GM21423 (cell line): ENCODE measurements at regions not wholly inside any gene's neighbourhood (a gene's known extent, or its start where the extent isn't known, plus 50 kb on each side); places are given as distances from the start of the nearest gene placed in this dataset.

Experiments used
- ATAC-seq: cut with Tn5 transposase; IDR thresholded peaks from one replicate; pipeline ENCODE4 v1.9.1; 2021; ENCODE audit warnings: mild to moderate bottlenecking, moderate library complexity; ENCODE audit not compliant: unreplicated experiment

DNA sequence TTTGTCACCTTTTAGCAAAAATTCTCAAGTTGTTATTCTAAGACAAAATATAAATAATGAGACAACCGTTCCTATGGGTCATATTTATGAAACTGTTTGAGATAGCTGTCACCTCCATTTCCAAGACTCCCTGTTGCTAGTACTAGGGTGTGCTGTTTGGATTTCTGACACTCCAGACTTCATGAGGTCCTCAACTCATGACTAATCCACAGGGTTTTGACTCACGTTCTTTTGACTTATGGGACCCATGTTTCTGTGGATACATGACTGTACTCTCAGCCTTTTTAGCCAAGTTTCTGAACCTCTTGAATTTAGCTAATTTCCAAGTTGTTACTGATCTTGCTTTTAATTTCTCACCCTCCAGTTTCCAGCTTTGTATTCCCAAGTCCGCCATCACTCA is 178.7 kb upstream of the FAM98A start:
- ATAC-seq, result no peak

DNA sequence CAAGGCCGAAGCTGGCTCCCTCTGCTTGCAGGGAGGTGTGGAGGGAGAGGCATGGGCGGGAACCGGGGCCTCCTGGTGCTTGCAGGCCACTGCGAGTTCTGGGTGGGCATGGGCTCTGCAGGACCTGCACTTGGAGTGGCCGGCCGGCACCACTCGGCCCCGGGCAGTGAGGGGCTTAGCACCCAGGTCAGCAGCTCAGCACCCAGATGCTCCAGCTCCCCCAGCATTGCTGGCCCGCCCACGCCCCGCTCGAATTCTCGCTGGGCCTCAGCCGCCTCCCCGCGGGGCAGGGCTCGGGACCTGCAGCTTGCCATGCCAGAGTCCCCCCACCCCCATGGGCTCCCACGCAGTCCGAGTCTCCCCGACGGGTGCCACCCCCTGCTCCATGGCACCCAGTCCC is 176.2 kb upstream of the FAM98A start:
- no peak for ATAC-seq

DNA sequence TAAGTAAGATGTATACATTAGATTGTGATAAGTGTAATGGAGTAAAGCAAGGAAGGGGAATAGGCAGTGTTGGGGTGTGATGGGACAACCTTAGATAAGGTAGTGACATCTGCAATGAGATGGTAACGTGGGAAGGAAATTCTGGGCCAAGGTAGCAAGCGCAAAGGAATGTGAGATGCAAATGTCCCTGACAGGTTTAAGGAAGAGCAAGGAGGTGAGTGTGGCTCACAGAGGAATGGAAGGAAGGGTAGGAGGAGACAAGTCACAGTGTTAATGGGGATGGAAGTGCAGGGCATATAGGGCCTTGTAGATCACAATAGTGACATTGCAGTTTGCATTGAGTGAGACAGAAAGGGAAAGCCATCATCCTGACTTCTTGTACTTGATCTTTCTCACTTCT is 170.9 kb upstream of the FAM98A start:
- ATAC-seq, result no peak

DNA sequence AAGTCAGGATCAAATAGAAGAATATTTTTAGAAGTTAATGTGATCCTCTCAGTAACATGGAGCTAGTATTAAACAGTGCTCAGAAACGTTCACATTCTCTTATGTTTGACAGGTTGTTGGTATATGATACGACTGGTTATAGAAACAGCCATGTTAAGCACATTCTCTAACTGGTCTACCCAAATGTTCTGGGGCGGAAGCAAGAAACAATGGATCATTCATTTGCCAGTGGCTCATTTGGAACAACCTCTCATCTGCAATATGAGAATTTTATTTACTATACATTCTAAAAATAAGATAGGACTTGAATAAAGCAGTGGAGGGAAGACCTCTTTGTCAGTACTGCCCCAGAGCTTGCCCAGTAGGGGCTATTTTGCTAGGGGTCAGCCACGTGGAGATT is 167.1 kb upstream of the FAM98A start:
- no peak for ATAC-seq

DNA sequence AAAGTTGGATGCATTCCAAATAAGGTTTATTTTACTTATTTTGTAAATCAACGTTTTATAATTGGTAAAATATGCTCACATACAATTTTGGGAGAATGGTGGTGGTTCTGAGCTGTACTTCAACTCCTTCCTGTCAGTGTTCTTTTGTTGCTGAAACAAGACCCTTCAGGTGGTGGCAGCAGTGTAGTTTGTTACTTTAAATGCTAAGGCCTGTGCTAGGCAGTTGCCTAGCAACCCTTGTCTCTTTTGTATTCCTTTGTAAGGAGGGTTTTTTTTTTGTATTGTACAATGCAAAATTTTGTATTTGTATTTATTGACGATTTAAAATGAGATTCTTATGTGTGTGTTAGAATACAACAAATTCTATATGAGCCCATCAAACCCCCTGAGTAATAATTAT is 166.0 kb upstream of the FAM98A start:
- ATAC-seq, result no peak

DNA sequence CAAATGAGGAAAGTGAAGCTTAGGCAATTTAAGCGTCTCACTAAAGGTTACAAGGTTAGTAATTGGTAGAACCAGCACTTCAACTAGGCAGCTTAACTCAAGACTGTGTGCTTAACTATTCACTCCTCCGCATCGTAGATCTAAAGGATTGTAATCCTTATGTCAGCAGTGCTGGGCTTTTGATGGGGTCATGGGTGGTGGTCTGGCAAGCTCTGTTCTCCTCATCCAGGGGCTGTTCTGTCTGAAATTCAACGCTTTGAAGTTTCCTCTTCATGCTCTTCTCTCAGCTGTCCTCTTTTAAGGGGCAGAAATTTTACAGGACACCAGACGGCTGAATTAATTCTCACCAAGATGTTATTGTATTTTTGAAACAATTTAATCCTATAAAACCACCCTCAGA is 165.5 kb upstream of the FAM98A start:
- ATAC-seq, result no peak

DNA sequence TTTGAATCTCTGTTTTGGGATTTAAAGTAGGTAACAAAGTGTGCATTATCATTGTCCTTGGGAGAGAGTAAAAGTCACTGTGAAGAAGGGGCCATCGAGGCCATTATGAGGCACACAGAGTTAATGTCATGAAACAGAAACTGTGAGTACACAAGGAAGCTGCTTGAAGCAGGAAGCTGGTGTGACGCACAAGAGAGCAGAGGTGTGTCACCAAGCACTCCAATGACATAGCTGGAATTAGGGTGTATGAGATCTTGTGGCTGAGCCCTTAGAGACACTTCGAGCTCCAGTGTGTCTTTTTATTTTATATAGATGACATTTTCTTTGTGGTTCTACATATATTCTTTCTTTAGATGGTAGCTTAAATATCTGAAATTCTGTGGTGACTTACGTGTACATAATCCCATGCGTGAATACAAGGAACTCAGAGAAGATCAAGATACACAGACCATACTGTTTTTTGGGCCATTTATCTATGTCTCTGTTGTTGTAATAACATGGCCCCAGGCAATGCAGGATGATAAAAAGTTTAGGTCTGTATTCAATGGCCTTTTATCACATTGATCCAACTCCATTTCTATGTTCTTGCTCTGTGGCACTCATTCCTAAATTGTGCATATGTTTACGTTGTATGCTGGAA is 164.7 kb upstream of the FAM98A start:
- no peak for ATAC-seq

DNA sequence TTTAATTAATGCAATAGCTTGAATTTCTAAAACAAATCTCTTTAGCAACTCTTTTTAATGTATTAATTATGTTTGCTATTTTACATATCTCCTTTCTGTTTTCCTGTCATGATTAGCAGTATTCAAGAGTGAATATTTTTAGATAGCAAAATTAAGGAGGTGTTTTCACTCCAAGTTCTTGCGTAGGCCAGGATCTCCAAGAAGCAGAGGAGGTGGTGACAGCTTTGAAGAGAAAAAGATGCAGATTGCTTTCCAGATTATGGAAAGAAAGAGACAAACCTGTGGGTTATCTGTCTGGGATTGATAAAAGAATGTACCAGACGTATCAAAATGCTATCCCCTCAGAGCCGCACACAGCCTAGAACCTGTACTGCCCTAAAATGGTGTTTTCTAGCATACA is 163.5 kb upstream of the FAM98A start:
- ATAC-seq, result no peak

DNA sequence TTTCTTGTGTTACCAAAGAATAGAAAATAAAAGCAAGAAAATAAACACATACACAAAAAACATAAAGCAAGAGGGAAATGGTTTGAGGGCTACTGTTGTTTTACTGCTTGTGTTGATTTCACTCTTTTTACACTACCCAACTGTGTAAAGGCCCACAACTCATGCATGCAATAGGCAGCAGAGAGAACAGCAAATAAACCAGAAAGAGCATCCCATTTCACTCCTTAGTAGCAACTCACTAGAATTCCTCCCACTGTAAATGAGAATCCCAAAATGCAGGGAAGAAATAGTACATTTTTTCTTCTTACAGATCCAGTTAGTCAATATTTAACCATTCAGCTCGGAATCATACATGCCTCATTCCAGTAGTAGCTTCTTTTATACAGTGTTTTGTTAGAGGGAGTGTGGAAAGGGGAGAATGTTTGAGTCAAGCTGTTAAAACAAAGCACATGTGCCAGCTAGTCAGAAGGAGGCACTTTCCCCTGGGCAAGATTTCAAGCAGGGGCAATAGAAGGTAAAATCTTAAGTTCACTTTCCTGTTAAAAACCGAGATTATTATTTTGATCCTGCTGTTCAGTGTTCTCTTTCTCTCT is 147.2 kb upstream of the FAM98A start:
- ATAC-seq, result no peak

DNA sequence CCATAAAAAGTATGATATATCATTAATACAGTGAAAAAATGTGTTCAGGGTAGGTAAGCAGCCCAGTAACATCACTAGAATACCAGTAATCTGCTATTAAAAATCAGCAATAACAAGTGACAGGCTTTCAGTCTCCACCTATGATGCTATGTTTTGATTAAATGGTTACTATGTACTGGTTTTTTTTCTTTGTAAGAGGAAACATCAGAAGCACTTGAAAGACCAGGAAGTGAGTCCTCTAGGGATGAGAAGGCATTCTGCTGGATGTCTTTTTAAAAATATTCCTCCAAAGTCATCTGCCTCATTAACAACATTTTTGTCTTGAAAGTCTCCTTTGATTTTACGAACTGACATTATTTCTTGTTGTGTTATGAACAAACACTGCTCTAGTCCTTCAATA is 136.0 kb upstream of the FAM98A start:
- no peak for ATAC-seq

DNA sequence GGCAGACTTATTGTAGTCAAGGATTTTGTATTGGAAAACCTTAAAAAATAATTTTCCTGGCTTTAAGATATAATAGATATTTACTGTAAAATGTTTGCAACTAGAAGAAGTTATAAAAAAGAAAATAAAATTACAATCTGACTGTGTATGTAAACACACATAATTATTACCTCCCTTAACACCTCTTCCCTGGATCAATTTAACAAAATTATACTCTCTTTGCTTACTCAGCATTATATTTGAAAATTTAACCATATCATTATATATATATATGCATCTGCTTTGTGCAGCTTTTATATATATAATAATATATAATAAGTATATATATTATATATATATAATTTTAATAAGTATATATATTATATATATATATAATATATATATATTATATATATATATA is 131.7 kb upstream of the FAM98A start:
- ATAC-seq, result no peak

DNA sequence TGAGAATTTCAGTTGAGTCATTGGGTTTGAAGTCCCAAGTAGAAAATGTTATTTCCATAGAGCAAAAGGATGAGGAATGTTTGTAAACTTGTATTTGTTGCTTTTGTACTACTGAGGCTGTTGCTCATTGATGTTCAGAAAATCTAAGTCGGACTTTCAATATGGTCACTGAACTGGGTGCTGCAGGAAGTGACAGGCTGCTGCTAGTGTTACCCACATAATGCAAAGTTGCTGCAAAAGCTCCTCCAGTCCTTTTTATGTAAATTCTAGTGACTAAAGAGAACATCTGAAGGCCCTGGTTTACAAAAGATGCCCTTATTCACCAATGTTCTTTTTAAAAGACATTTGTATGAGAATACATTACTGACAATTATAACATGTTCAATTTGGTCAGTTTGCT is 131.1 kb upstream of the FAM98A start:
- ATAC-seq, result no peak

DNA sequence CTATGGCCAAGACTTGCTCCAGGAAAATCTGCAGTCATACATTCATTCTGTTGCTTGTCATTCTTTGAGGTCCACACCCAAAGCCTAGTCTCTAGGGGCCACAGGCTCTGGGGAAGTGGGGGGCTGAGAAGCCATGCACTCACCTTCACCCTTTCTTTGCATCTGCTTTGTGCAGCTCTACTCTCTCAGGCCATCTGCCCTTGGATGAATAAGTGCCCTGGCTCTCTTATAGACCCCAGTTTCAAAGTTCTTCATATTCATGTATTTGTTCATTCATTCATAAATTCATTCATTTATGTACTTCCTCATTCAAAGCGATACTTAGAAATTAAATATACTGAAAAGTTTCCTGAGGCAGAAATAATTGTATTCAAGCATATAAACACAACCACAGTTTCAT is 130.3 kb upstream of the FAM98A start:
- ATAC-seq, result no peak

DNA sequence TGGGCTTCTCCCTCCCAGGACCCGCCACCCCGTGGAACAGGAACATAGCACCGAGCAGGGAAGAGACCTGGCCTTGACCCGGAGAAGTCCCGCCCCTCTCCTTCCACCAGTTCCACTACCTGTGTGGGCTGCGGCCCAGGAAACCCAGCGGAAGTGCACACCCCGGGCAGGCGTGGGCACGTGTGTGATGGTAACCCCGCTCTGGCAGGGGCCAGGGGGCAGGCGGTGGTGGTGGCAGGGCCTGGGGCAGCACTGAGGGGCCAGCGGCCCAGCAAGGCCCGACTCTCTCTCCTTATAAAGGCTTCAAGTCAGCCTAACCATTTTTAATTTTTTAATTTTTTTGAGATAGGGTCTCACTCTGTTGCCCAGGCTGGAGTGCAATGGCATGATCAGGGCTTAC is 129.0 kb upstream of the FAM98A start:
- no peak for ATAC-seq

DNA sequence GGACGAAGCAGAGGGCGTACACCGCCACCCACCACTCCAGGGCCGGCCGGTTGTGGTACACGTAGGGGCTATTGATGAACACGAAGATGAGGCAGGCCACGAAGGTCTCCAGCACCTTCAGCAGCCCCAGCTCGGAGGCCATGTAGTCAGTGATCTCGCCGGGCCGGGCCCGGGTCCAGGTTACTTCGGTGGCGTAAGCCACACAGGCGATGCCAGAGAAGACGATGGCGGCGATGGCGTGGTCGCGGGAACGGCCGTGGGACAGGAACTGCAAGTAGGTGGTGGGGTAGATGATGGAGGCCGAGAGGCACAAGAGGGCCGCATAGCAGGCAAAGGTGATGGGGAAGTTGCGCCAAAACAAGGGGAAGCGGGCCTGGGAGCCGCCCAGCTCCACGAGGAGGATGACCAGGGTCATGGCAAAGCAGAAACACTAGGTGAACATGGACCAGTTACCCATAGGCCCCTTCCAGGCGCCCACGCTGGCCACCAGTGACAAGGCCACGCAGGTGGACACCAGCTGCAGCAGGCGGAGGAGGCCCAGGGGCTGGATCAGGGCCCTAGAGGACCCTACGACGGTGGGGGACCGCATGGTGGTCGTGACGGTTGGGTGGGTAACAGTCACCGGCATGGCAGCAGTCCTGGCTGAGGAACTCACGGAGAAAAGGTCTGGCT is 128.4 kb upstream of the FAM98A start:
- ATAC-seq, result no peak

DNA sequence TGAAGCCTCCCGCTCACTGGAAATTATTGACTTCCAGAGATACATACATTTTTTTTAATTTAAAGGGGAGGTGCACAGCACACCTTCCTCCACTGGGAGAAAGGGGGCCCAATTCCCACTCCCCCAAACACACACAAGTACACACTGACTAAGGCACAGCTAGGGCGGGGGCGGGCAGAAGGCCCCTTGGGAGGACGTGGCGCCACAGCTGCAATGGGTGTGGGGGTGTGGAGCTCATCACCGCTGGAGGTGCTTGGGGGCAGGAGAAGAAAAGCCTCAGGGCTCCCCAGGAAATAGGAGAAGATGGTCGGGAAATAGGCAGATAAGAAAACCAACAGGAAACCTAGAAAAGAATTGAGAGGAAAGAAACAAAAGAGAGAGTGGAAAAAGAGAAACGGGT is 127.3 kb upstream of the FAM98A start:
- ATAC-seq, result no peak

DNA sequence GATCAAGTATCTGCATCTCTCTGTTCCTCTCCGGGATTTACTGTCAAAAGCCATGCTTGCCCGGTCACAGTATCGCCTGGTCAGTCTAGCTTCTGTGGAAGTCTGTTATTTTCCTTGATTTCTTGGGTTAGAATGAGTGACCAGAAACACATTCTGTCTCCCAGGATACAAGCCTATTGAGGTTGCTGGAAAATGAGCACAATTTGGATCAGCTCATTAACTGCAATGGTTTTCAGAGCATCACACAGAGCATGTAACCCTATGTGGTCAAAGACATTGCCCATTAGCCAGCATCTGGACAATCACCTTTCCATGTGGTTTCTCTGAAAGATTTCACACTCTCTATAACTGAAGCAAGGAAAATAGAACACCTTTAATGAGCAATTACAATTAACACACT is 124.2 kb upstream of the FAM98A start:
- no peak for ATAC-seq

DNA sequence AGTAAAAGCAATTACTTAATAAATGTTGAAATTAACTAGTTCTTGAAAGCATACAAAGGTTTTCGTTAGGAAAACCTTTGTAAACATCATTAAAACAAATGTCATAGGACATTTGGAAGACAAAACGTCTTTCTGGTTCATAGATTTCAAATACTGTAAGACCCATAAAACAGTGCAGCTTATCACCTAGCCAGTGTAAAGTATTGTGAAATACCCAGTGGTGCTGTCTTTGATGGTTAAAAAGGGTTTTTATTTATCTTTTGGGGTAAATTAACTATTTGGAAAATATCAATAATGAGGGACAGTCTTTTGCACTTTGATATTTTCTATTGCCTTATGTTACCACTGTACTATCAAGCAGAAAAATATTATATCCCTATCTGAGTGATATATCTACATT is 120.0 kb upstream of the FAM98A start:
- ATAC-seq, result no peak

DNA sequence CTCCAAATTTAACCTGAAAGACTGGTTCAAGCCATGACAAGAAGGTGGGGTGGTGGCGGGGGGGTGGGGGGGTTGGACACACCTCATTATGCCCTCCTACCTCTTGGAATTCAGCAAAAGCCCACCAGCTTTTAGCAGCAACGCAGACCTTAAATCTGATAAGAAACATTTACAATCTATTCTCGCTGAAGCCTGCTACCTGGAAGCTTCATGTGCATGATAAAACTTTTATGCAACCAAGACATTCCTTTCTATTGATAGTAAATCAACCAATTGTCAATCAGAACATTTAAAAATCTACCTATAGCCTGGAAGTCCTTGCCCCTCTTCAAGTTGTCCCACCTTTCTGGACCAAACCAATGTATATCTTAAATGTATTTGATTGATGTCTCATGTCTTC is 113.6 kb upstream of the FAM98A start:
- ATAC-seq, result no peak

DNA sequence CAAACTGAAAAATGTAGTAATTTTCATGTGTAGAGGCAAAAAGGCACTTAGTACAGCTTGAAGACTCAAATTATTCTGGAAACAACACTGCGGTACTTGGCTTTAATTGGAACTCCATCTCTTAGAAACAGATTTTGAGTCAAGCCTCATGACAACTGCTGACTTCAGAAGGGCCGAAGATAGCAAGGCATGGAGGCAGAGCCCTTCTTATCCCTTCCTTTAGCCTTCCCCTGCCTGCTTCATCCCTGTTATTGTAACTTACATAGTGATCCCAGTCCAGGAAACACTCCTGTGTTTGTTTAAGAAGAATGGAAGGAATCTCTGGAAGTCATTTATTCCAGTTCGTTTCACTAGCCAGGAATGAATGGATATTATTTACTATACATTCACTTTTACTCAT is 110.9 kb upstream of the FAM98A start:
- no peak for ATAC-seq

DNA sequence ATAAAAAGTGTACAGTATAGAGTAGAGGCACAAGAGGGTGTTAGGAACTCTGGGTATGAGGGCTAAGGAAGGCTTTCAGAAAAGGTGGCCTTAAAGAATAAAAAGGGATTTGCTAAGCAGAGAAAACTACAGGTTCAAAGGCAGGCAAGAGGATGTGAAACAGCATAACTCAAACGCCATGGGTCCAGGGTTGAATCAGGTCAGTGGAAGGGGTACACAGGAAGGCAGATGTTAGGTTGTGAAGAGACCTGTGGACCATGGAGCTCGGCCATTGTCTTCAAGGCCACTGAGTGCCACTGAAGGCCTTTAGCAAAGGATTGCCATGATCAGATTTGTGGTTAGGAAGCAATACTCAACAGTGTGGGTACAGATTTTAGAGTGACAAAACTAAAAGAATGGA is 108.2 kb upstream of the FAM98A start:
- ATAC-seq, result no peak

DNA sequence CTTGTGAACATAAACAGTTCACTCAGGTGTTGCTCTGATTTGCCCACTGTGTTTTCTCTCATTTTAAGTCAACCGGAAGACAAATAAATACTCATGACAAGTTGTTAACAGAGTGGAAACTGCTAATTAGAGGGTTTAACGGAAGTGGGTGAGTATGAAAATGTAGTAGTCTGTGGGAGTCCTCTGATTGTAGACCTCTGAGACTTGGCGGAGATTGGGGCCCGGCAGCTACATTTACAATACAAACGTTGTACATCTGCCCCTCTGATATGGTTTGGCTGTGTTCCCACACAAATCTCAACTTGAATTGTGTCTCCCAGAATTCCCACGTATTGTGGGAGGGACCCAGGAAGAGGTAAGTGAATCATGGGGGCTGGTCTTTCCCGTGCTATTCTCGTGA is 107.3 kb upstream of the FAM98A start:
- ATAC-seq, result no peak

DNA sequence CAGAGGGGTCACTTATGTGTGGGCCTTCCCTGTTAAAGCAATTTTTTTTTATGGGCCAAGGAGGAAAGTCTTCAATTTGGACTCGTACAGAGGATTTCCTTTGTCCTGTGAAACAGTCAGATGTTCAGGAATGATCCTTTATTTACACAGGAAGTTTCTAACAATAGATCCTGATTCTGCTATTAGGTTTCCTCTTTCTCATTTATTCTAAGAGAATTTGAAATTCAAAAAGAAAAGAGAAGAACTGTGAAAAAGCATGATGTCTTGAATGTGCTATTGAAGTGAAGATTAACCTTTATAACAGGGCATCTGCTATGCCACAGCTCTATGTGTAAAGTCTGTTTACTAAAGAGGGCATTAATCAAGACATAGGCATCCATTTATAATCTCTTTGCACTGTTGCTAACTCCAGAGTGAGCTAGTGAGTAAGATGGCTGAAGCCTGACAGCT is 105.3 kb upstream of the FAM98A start:
- no peak for ATAC-seq
